Keratinocyte (primary cell): ENCODE measurements at regions not wholly inside any gene's neighbourhood (a gene's known extent, or its start where the extent isn't known, plus 50 kb on each side); places are given as distances from the start of the nearest gene placed in this dataset.

Experiments used
- DNase-seq: peaks from one replicate; pipeline ENCODE4 v3.0.0-alpha.2; 2011; ENCODE audit warnings: low read depth, missing footprints, low spot score
- FAIRE-seq: peaks from 2 replicates; lab custom pipeline; 2011; peaks lifted over from hg19 to GRCh38; lab: Jason Lieb, UNC
- H2AFZ ChIP-seq: 2 replicates; pipeline ENCODE4 v1.6.0; 2012; ENCODE audit warnings: low read length, control low read depth, inconsistent platforms; ENCODE audit not compliant: control insufficient read depth
- H3K27ac ChIP-seq: 2 replicates; pipeline ENCODE4 v1.5.1; 2011; ENCODE audit warnings: low read length; ENCODE audit not compliant: control insufficient read depth, insufficient read depth
- H3K27me3 ChIP-seq: 3 replicates; pipeline ENCODE4 v1.6.0; 2011; ENCODE audit warnings: low read length; ENCODE audit not compliant: control insufficient read depth, insufficient read depth; ENCODE audit errors: extremely low read depth
- H3K36me3 ChIP-seq, 2 experiments: 2 replicates in 1 of 2; 3 replicates in 1 of 2; pipeline ENCODE4 v1.5.1; 2011; ENCODE audit warnings: low read length in 2 of 2, mild to moderate bottlenecking in 1 of 2; ENCODE audit not compliant: control insufficient read depth in 2 of 2, insufficient read depth in 2 of 2; ENCODE audit errors: extremely low read depth in 1 of 2
- H3K4me1 ChIP-seq: 3 replicates; pipeline ENCODE4 v1.5.1; 2011; ENCODE audit warnings: low read length; ENCODE audit not compliant: control insufficient read depth, insufficient read depth; ENCODE audit errors: extremely low read depth
- H3K4me2 ChIP-seq: 3 replicates; pipeline ENCODE4 v1.6.0; 2011; ENCODE audit warnings: low read depth, low read length; ENCODE audit not compliant: control insufficient read depth, insufficient read depth; ENCODE audit errors: extremely low read depth
- H3K4me3 ChIP-seq, 3 experiments: fragments of 200-600 bp in 1 of 3; sonication (generic) in 1 of 3; 2 replicates in 2 of 3; 3 replicates in 1 of 3; pipeline ENCODE4 v1.5.1; 2011 to 2016; ENCODE audit warnings: low read length in 3 of 3, mild to moderate bottlenecking in 3 of 3, control low read depth in 2 of 3, inconsistent platforms in 1 of 3, low read depth in 1 of 3, mixed read lengths in 1 of 3, mixed run types in 1 of 3, moderate library complexity in 1 of 3; ENCODE audit not compliant: control insufficient read depth in 2 of 3, insufficient read depth in 2 of 3; ENCODE audit errors: extremely low read depth in 1 of 3
- H3K79me2 ChIP-seq: 2 replicates; pipeline ENCODE4 v1.6.0; 2012; ENCODE audit warnings: low read length; ENCODE audit not compliant: control insufficient read depth, insufficient read depth
- H3K9ac ChIP-seq: 3 replicates; pipeline ENCODE4 v1.6.0; 2011; ENCODE audit warnings: low read length; ENCODE audit not compliant: control insufficient read depth, insufficient read depth; ENCODE audit errors: extremely low read depth
- H3K9me1 ChIP-seq: 3 replicates; pipeline ENCODE4 v1.6.0; 2011; ENCODE audit warnings: low read length; ENCODE audit not compliant: control insufficient read depth, insufficient read depth; ENCODE audit errors: extremely low read depth
- H3K9me3 ChIP-seq: 2 replicates; pipeline ENCODE4 v1.5.1; 2012; ENCODE audit warnings: low read depth, low read length; ENCODE audit not compliant: control insufficient read depth
- H4K20me1 ChIP-seq: 3 replicates; pipeline ENCODE4 v1.6.0; 2011; ENCODE audit warnings: low read length; ENCODE audit not compliant: control insufficient read depth, insufficient read depth; ENCODE audit errors: extremely low read depth
- CTCF ChIP-seq, 3 experiments: IDR thresholded peaks in 1 of 3; conservative IDR thresholded peaks in 1 of 3; optimal IDR thresholded peaks in 1 of 3; 2 replicates in 2 of 3; 3 replicates in 1 of 3; pipeline versions ENCODE3 to v1.5.1; 2011; ENCODE audit warnings: low read length in 3 of 3, mild to moderate bottlenecking in 3 of 3, moderate library complexity in 2 of 3, control low read depth in 1 of 3, inconsistent platforms in 1 of 3; ENCODE audit not compliant: insufficient read depth in 2 of 3; ENCODE audit errors: extremely low read depth in 1 of 3
- EZH2 ChIP-seq: IDR thresholded peaks from one replicate; pipeline ENCODE4 v1.6.1; 2012; ENCODE audit warnings: inconsistent platforms, mild to moderate bottlenecking, low read length, moderate library complexity
- dilution Hi-C: fragments of 300-500 bp; cut with MboI; formaldehyde crosslinking; loops from one replicate; pipeline ENCODE4 v1.7.0; 2020; ENCODE audit warnings: low sequenced_read_pairs; ENCODE audit not compliant: extremely low pct_ligation_motif_present

- no peaks in the 10 kb centered on the region for H3K27me3 ChIP-seq
- no peak overlapping the region for H2AFZ ChIP-seq
- H4K20me1 ChIP-seq: no peaks in the 10 kb centered on the region
- H3K9me1 ChIP-seq: no peaks in the 10 kb centered on the region
- no peak overlapping the region for H3K27ac ChIP-seq
- dilution Hi-C loops: no loop called here
- H3K4me1 ChIP-seq: no peaks in the 10 kb centered on the region
- no peak overlapping the region for H3K4me2 ChIP-seq
- no peak overlapping the region for H3K4me3 ChIP-seq
- H3K79me2 ChIP-seq: no peaks in the 10 kb centered on the region
- DNase-seq (no peak), FAIRE-seq (no peak)
- no peak overlapping the region for H3K9ac ChIP-seq
- no peaks in the 10 kb centered on the region for H3K9me3 ChIP-seq
- no peaks in the 10 kb centered on the region for H3K36me3 ChIP-seq
- no peak for TF ChIP-seq CTCF (optimal IDR thresholded peaks at IDR 0.05 in 1 of 3, IDR thresholded peaks at IDR 0.05 in 1 of 3, conservative IDR thresholded peaks at IDR 0.05 in 1 of 3; ENCODE audit: extremely low read depth in 1 of 3, insufficient read depth in 2 of 3, low read length in 3 of 3)
- no peak for TF ChIP-seq EZH2
These were observed 614.5 kb downstream of the ETS1 start for GRCh38 chr11:127972816-127973215.

- Histone ChIP-seq H2AFZ (no peak overlapping the region), H3K9me3 (no peaks in the 10 kb centered on the region), H3K27me3 (no peaks in the 10 kb centered on the region), H3K4me2 (no peak overlapping the region), H3K4me1 (no peaks in the 10 kb centered on the region), H4K20me1 (no peaks in the 10 kb centered on the region), H3K4me3 (no peak overlapping the region), H3K36me3 (no peaks in the 10 kb centered on the region), H3K9me1 (no peaks in the 10 kb centered on the region), H3K79me2 (no peaks in the 10 kb centered on the region), H3K9ac (no peak overlapping the region), H3K27ac (no peak overlapping the region)
- FAIRE-seq: no peak
- no peak for TF ChIP-seq EZH2
- TF ChIP-seq CTCF (optimal IDR thresholded peaks at IDR 0.05 in 1 of 3, IDR thresholded peaks at IDR 0.05 in 1 of 3, conservative IDR thresholded peaks at IDR 0.05 in 1 of 3; ENCODE audit: extremely low read depth in 1 of 3, insufficient read depth in 2 of 3, low read length in 3 of 3): no peak
- no peak for DNase-seq
- dilution Hi-C loops: no loop called here
These were observed 615.9 kb downstream of the ETS1 start for GRCh38 chr11:127971448-127971847.
